Neural progenitor cell (in vitro differentiated cells): ENCODE measurements at regions not wholly inside any gene's neighbourhood (a gene's known extent, or its start where the extent isn't known, plus 50 kb on each side); places are given as distances from the start of the nearest gene placed in this dataset.

Source experiments
- DNase-seq: peaks from one replicate; pipeline ENCODE4 v3.0.0-alpha.2; 2016; ENCODE audit warnings: low spot score
- H2AFZ ChIP-seq: fragments of 200-600 bp; sonication (generic); replicated peaks from 2 replicates; pipeline ENCODE4 v1.6.1; 2016; ENCODE audit warnings: antibody characterized with exemption
- H3F3A ChIP-seq: fragments of 200-600 bp; sonication (generic); 2 replicates; pipeline ENCODE4 v1.6.1; 2016; ENCODE audit warnings: antibody characterized with exemption, low read depth
- H3K27ac ChIP-seq: fragments of 200-600 bp; sonication (generic); 2 replicates; pipeline ENCODE4 v1.5.1; 2016; ENCODE audit warnings: mild to moderate bottlenecking
- H3K27me3 ChIP-seq: fragments of 200-600 bp; sonication (generic); 2 replicates; pipeline ENCODE4 v1.6.1; 2016; ENCODE audit warnings: mild to moderate bottlenecking, moderate library complexity
- H3K36me3 ChIP-seq: fragments of 200-600 bp; sonication (generic); 2 replicates; pipeline ENCODE4 v1.5.1; 2016
- H3K4me1 ChIP-seq: fragments of 200-600 bp; sonication (generic); 2 replicates; pipeline ENCODE4 v1.6.1; 2016; ENCODE audit warnings: mixed run types
- H3K4me2 ChIP-seq: fragments of 200-600 bp; sonication (generic); 2 replicates; pipeline ENCODE4 v1.6.1; 2016
- H3K4me3 ChIP-seq: fragments of 200-600 bp; sonication (generic); 2 replicates; pipeline ENCODE4 v1.5.1; 2016
- H3K79me2 ChIP-seq: fragments of 200-600 bp; sonication (generic); 2 replicates; pipeline ENCODE4 v1.6.1; 2016; ENCODE audit warnings: low read depth
- H3K9ac ChIP-seq: fragments of 200-600 bp; sonication (generic); 2 replicates; pipeline ENCODE4 v1.6.1; 2016
- H3K9me3 ChIP-seq: fragments of 200-600 bp; sonication (generic); 2 replicates; pipeline ENCODE4 v1.5.1; 2016; ENCODE audit warnings: low read depth
- H4K20me1 ChIP-seq: fragments of 200-600 bp; sonication (generic); 2 replicates; pipeline ENCODE4 v1.6.1; 2016; ENCODE audit warnings: low read depth
- H3K27ac Mint-ChIP-seq: 3 replicates; pipeline ENCODE4 v1.8.0; 2021; ENCODE audit warnings: mixed read lengths
- H3K27me3 Mint-ChIP-seq: 2 replicates; pipeline ENCODE4 v1.8.0; 2022; ENCODE audit warnings: low read depth, mild to moderate bottlenecking, inconsistent platforms, moderate library complexity, mixed read lengths; ENCODE audit not compliant: insufficient read depth
- H3K36me3 Mint-ChIP-seq: 3 replicates; pipeline ENCODE4 v1.8.0; 2021; ENCODE audit warnings: mixed read lengths
- H3K4me1 Mint-ChIP-seq: 3 replicates; pipeline ENCODE4 v1.8.0; 2021; ENCODE audit warnings: mixed read lengths
- H3K4me3 Mint-ChIP-seq: 3 replicates; pipeline ENCODE4 v1.8.0; 2021; ENCODE audit warnings: mild to moderate bottlenecking, moderate library complexity, mixed read lengths
- H3K9me3 Mint-ChIP-seq: 3 replicates; pipeline ENCODE4 v1.8.0; 2020; ENCODE audit warnings: mixed read lengths
- EZH2 ChIP-seq: fragments of 200-600 bp; sonication (generic); IDR thresholded peaks from 2 replicates; pipeline ENCODE4 v1.6.1; 2017; ENCODE audit warnings: antibody characterized with exemption, mild to moderate bottlenecking, moderate library complexity
- EZH2phosphoT487 ChIP-seq: fragments of 200-600 bp; sonication (generic); IDR thresholded peaks from 2 replicates; pipeline ENCODE4 v1.6.1; 2017; ENCODE audit warnings: antibody characterized with exemption
- TF ChIP-seq, protein P1 (sequence below): fragments of 200-600 bp; sonication (generic); IDR thresholded peaks from 2 replicates; pipeline ENCODE4 v1.5.1; 2017; ENCODE audit warnings: antibody characterized with exemption, mild to moderate bottlenecking

DNA sequence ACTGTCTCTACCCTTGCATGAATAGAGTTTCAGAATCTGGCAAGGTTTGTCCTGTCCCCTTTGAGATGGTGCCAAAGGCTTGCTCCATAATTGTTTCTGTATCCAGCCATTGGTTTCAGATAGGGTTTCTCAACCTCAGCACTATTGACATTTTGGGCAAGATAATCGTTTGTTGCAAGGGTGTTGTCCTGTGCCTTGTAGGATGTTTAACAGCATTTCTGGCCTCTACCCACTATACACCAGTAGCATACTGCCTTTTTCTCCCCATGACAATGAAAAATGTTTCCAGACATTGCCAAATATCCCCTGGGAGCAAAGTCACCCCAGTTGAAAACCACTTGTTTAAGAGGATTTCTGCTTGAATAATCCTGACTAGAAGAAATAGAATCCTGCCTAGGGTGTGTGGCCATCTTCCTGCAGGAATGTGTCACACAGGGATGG is 126.8 kb downstream of the CDC42EP3 start:
- Histone ChIP-seq H4K20me1 (no peaks in the 10 kb centered on the region), H3K4me1 (no peaks in the 10 kb centered on the region), H3K9me3 (no peaks in the 10 kb centered on the region), H3K36me3 (no peaks in the 10 kb centered on the region), H3K4me2 (no peak overlapping the region), H2AFZ (no peak overlapping the region), H3K27me3 (no peaks in the 10 kb centered on the region), H3K27ac (no peak overlapping the region), H3K79me2 (no peaks in the 10 kb centered on the region), H3K9ac (no peak overlapping the region), H3K4me3 (no peak overlapping the region), H3F3A (no peaks in the 10 kb centered on the region)
- TF ChIP-seq EZH2phosphoT487 = no peak
- TF ChIP-seq, protein P1, sequence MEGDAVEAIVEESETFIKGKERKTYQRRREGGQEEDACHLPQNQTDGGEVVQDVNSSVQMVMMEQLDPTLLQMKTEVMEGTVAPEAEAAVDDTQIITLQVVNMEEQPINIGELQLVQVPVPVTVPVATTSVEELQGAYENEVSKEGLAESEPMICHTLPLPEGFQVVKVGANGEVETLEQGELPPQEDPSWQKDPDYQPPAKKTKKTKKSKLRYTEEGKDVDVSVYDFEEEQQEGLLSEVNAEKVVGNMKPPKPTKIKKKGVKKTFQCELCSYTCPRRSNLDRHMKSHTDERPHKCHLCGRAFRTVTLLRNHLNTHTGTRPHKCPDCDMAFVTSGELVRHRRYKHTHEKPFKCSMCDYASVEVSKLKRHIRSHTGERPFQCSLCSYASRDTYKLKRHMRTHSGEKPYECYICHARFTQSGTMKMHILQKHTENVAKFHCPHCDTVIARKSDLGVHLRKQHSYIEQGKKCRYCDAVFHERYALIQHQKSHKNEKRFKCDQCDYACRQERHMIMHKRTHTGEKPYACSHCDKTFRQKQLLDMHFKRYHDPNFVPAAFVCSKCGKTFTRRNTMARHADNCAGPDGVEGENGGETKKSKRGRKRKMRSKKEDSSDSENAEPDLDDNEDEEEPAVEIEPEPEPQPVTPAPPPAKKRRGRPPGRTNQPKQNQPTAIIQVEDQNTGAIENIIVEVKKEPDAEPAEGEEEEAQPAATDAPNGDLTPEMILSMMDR = no peak
- TF ChIP-seq EZH2 = no peak
- Mint-ChIP-seq H3K4me1 (no peaks in the 10 kb centered on the region), H3K36me3 (no peaks in the 10 kb centered on the region), H3K27ac (no peak overlapping the region), H3K27me3 (peaks cover 2% of the 10 kb centered on the region), H3K9me3 (no peaks in the 10 kb centered on the region), H3K4me3 (no peak overlapping the region)
- DNase-seq = no peak

DNA sequence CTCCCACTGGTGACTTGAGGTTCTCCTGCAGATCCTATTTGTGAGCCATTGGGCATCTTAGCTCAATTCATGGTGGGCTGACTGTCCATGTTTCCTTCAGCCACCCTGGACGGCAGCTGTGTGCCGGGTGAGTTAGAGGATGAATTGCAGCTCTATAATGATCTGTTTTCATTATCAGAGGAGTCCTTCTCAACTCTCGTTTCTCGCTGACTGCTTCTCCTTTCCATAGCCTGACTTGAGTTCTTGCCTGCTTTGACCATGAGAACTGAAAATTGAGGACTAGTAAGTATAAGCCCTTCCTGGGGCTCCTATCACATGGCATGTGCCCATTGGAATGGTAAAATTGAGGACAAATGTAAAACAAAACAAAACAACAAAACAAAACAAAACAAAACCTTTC is 121.8 kb downstream of the CDC42EP3 start:
- Histone ChIP-seq H3K27me3 (no peaks in the 10 kb centered on the region), H3K79me2 (no peaks in the 10 kb centered on the region), H3K36me3 (no peaks in the 10 kb centered on the region), H2AFZ (no peak overlapping the region), H3K4me1 (no peaks in the 10 kb centered on the region), H3K9me3 (no peaks in the 10 kb centered on the region), H3K4me2 (no peak overlapping the region), H3K9ac (no peak overlapping the region), H3F3A (no peaks in the 10 kb centered on the region), H4K20me1 (no peaks in the 10 kb centered on the region), H3K4me3 (no peak overlapping the region), H3K27ac (no peak overlapping the region)
- Mint-ChIP-seq H3K4me3 (no peak overlapping the region), H3K27ac (peak overlapping the region; percentile 22), H3K4me1 (no peaks in the 10 kb centered on the region), H3K9me3 (no peaks in the 10 kb centered on the region), H3K27me3 (peaks cover 4% of the 10 kb centered on the region), H3K36me3 (no peaks in the 10 kb centered on the region)
- TF ChIP-seq EZH2phosphoT487 (no peak), EZH2 (no peak)
- TF ChIP-seq, protein P1 = no peak
- no peak for DNase-seq

- H3K27me3 Mint-ChIP-seq = peaks cover 2% of the 10 kb centered on the region
- no peaks in the 10 kb centered on the region for H3K9me3 Mint-ChIP-seq
- no peaks in the 10 kb centered on the region for H3K79me2 ChIP-seq
These were observed 121.3 kb downstream of the CDC42EP3 start for GRCh38 chr2:37550190-37550589.

More at GRCh38 chr2:37550190-37550589, 121.3 kb downstream of the CDC42EP3 start:
- H4K20me1 ChIP-seq = no peaks in the 10 kb centered on the region
- H3K36me3 ChIP-seq = no peaks in the 10 kb centered on the region
- H3K4me2 ChIP-seq = no peak overlapping the region
- H3K27ac ChIP-seq = no peak overlapping the region
- no peak for DNase-seq
- no peaks in the 10 kb centered on the region for H3K4me1 ChIP-seq
- Mint-ChIP-seq H3K36me3 (no peaks in the 10 kb centered on the region), H3K4me3 (no peak overlapping the region), H3K4me1 (no peaks in the 10 kb centered on the region), H3K27ac (no peak overlapping the region)
- no peaks in the 10 kb centered on the region for H3K9me3 ChIP-seq
- no peak overlapping the region for H3K9ac ChIP-seq
- H3K4me3 ChIP-seq = no peak overlapping the region
- no peak overlapping the region for H2AFZ ChIP-seq
- H3K27me3 ChIP-seq = no peaks in the 10 kb centered on the region
- no peaks in the 10 kb centered on the region for H3F3A ChIP-seq
- TF ChIP-seq, protein P1 = no peak
- no peak for TF ChIP-seq EZH2phosphoT487
- TF ChIP-seq EZH2 = no peak
